H1 (cell line): ENCODE measurements at regions not wholly inside any gene's neighbourhood (a gene's known extent, or its start where the extent isn't known, plus 50 kb on each side); places are given as distances from the start of the nearest gene placed in this dataset.

Experiments used
- CTCF ChIA-PET: fragments of 300-600 bp; sonication (Branson Sonifier 250); formaldehyde crosslinking; loops from one replicate; lab custom pipeline; 2021; ENCODE audit not compliant: partially characterized antibody; lab: Charles Lee
- POLR2A ChIA-PET: fragments of 300-600 bp; sonication (Branson Sonifier 250); formaldehyde crosslinking; loops from one replicate; lab custom pipeline; 2021; ENCODE audit warnings: inconsistent platforms; ENCODE audit not compliant: partially characterized antibody; lab: Charles Lee
- DNase-seq, 2 experiments: peaks; one replicate each; pipeline versions ENCODE4 v3.0.0 to v3.0.0-alpha.2; 2010 to 2022; ENCODE audit warnings: low spot score in 2 of 2, low read depth in 1 of 2, mixed read lengths in 1 of 2
- FAIRE-seq: peaks from 2 replicates; lab custom pipeline; 2011; peaks lifted over from hg19 to GRCh38; lab: Jason Lieb, UNC
- H2AFZ ChIP-seq: 2 replicates; pipeline ENCODE4 v1.8.1; 2012; ENCODE audit warnings: low read length, inconsistent platforms
- H2AK5ac ChIP-seq: 2 replicates; pipeline ENCODE4 v1.6.1; 2013; ENCODE audit warnings: low read depth, low read length
- H2BK120ac ChIP-seq: replicated peaks from 2 replicates; pipeline ENCODE3; 2013; ENCODE audit warnings: low read depth, low read length, inconsistent platforms
- H2BK12ac ChIP-seq: 2 replicates; pipeline ENCODE4 v1.6.1; 2013; ENCODE audit warnings: low read depth, low read length
- H2BK15ac ChIP-seq: 2 replicates; pipeline ENCODE4 v1.6.1; 2013; ENCODE audit warnings: low read length
- H2BK20ac ChIP-seq: 2 replicates; pipeline ENCODE4 v1.6.1; 2013; ENCODE audit warnings: low read length
- H2BK5ac ChIP-seq: 2 replicates; pipeline ENCODE4 v1.6.1; 2013; ENCODE audit warnings: low read depth, low read length
- H3K14ac ChIP-seq: 2 replicates; pipeline ENCODE4 v1.6.1; 2013; ENCODE audit warnings: inconsistent platforms; ENCODE audit not compliant: insufficient read length
- H3K18ac ChIP-seq: 2 replicates; pipeline ENCODE4 v1.6.1; 2013; ENCODE audit warnings: low read length; ENCODE audit errors: extremely low read depth
- H3K23ac ChIP-seq: 2 replicates; pipeline ENCODE4 v1.6.1; 2013; ENCODE audit warnings: inconsistent platforms; ENCODE audit not compliant: insufficient read length
- H3K23me2 ChIP-seq: 2 replicates; pipeline ENCODE4 v1.6.1; 2013; ENCODE audit warnings: low read depth, low read length
- H3K27ac ChIP-seq: 2 replicates; pipeline ENCODE4 v1.6.1; 2011; ENCODE audit warnings: low read depth, low read length, inconsistent platforms
- H3K27me3 ChIP-seq, 4 experiments: replicated peaks in 1 of 4; 1 replicate in 1 of 4; 2 replicates in 3 of 4; pipeline versions ENCODE4 v1.6.1 to v1.8.1; 2011 to 2013; ENCODE audit warnings: low read length in 3 of 4, mild to moderate bottlenecking in 3 of 4, inconsistent platforms in 2 of 4, mixed read lengths in 2 of 4, moderate library complexity in 1 of 4; ENCODE audit not compliant: control insufficient read depth in 3 of 4, insufficient read depth in 3 of 4; ENCODE audit errors: extremely low read depth in 1 of 4
- H3K36me3 ChIP-seq, 4 experiments: 2 replicates each; pipeline versions ENCODE4 v1.6.1 to v1.8.1; 2011 to 2013; ENCODE audit warnings: mild to moderate bottlenecking in 4 of 4, low read length in 3 of 4, moderate library complexity in 2 of 4, control low read depth in 1 of 4, inconsistent platforms in 1 of 4; ENCODE audit not compliant: insufficient read depth in 4 of 4, control insufficient read depth in 2 of 4
- H3K4ac ChIP-seq: replicated peaks from 2 replicates; pipeline ENCODE3; 2013; ENCODE audit warnings: low read length, low read depth, mixed read lengths, inconsistent platforms; ENCODE audit not compliant: insufficient read length
- H3K4me1 ChIP-seq, 4 experiments: replicated peaks in 1 of 4; 1 replicate in 1 of 4; 2 replicates in 3 of 4; pipeline versions ENCODE4 v1.6.1 to v1.8.1; 2011 to 2013; ENCODE audit warnings: low read length in 3 of 4, inconsistent platforms in 2 of 4, mixed read lengths in 1 of 4; ENCODE audit not compliant: insufficient read depth in 4 of 4, control insufficient read depth in 3 of 4
- H3K4me2 ChIP-seq, 2 experiments: 2 replicates each; pipeline versions ENCODE4 v1.6.1 to v1.8.1; 2011 to 2013; ENCODE audit warnings: low read depth in 2 of 2, low read length in 2 of 2, control low read depth in 1 of 2, inconsistent platforms in 1 of 2, mild to moderate bottlenecking in 1 of 2; ENCODE audit not compliant: insufficient read depth in 1 of 2
- H3K4me3 ChIP-seq, 4 experiments: fragments of 200-600, 300-600 bp in 1 of 4; sonication (generic), shearing (Covaris generic), sonication (Bioruptor Twin) in 1 of 4; 2 replicates each; pipeline versions ENCODE4 v1.5.1 to v1.8.1; 2011 to 2016; ENCODE audit warnings: low read length in 4 of 4, low read depth in 3 of 4, control low read depth in 2 of 4, inconsistent platforms in 2 of 4, mild to moderate bottlenecking in 2 of 4, mixed read lengths in 1 of 4, moderate library complexity in 1 of 4; ENCODE audit not compliant: insufficient read depth in 2 of 4; ENCODE audit errors: extremely low read depth in 1 of 4
- H3K56ac ChIP-seq: replicated peaks from 2 replicates; pipeline ENCODE3; 2013; ENCODE audit warnings: low read depth, mild to moderate bottlenecking, mixed read lengths, low read length, inconsistent platforms; ENCODE audit not compliant: insufficient read length
- H3K79me1 ChIP-seq: 2 replicates; pipeline ENCODE4 v1.6.1; 2013; ENCODE audit warnings: low read depth, low read length, control low read depth
- H3K79me2 ChIP-seq, 2 experiments: 2 replicates each; pipeline versions ENCODE4 v1.6.1 to v1.8.1; 2012 to 2013; ENCODE audit warnings: low read length in 2 of 2, mild to moderate bottlenecking in 2 of 2, inconsistent platforms in 1 of 2; ENCODE audit not compliant: insufficient read depth in 2 of 2, control insufficient read depth in 1 of 2
- H3K9ac ChIP-seq, 4 experiments: replicated peaks in 1 of 4; 1 replicate in 1 of 4; 2 replicates in 3 of 4; pipeline versions ENCODE4 v1.6.1 to v1.8.1; 2011 to 2013; ENCODE audit warnings: low read depth in 3 of 4, low read length in 3 of 4, control low read depth in 2 of 4, mild to moderate bottlenecking in 2 of 4, moderate library complexity in 2 of 4, inconsistent platforms in 1 of 4; ENCODE audit errors: extremely low read depth in 1 of 4
- H3K9me3 ChIP-seq, 2 experiments: 2 replicates each; pipeline versions ENCODE4 v1.6.1 to v1.8.1; 2012 to 2013; ENCODE audit warnings: mild to moderate bottlenecking in 2 of 2, moderate library complexity in 2 of 2, control low read depth in 1 of 2, inconsistent platforms in 1 of 2, low read depth in 1 of 2, low read length in 1 of 2, mixed read lengths in 1 of 2; ENCODE audit not compliant: insufficient read depth in 2 of 2
- H4K20me1 ChIP-seq, 2 experiments: replicated peaks in 1 of 2; 2 replicates each; pipeline versions ENCODE3 to v1.8.1; 2011 to 2013; ENCODE audit warnings: inconsistent platforms in 2 of 2, low read length in 2 of 2, mild to moderate bottlenecking in 1 of 2; ENCODE audit not compliant: insufficient read depth in 2 of 2, control insufficient read depth in 1 of 2
- H4K5ac ChIP-seq: 2 replicates; pipeline ENCODE4 v1.6.1; 2013; ENCODE audit warnings: low read length, low read depth, mixed read lengths, inconsistent platforms; ENCODE audit not compliant: insufficient read length
- H4K8ac ChIP-seq: 2 replicates; pipeline ENCODE4 v1.8.0; 2013; ENCODE audit warnings: mild to moderate bottlenecking, moderate library complexity, low read length, inconsistent platforms; ENCODE audit not compliant: insufficient read depth; ENCODE audit errors: extremely low read depth
- H4K91ac ChIP-seq: replicated peaks from 2 replicates; pipeline ENCODE3; 2013; ENCODE audit warnings: low read length, mixed read lengths, inconsistent platforms; ENCODE audit not compliant: insufficient read length
- ASH2L ChIP-seq: fragments of 200-600, 300-600 bp; sonication (generic); IDR thresholded peaks from one replicate; pipeline ENCODE4 v1.7.1; 2017; ENCODE audit warnings: low read length
- BACH1 ChIP-seq: IDR thresholded peaks from 2 replicates; pipeline ENCODE4 v1.6.1; 2012; ENCODE audit warnings: low read length, improper control_type of control experiment
- CBX8 ChIP-seq: fragments of 300-800, 300-1000 bp; sonication (generic); IDR thresholded peaks from 2 replicates; pipeline ENCODE4 v1.7.1; 2016; ENCODE audit warnings: low read depth, low read length, borderline replicate concordance
- FOSL1 ChIP-seq: IDR thresholded peaks from 2 replicates; pipeline ENCODE4 v1.6.1; 2011; ENCODE audit warnings: mild to moderate bottlenecking, low read depth, low read length, moderate library complexity; ENCODE audit not compliant: insufficient read depth
- HDAC2 ChIP-seq, 2 experiments: fragments of 300-600 bp in 1 of 2; sonication (generic) in 1 of 2; IDR thresholded peaks; 2 replicates each; pipeline ENCODE4 v1.6.1; 2011 to 2012; ENCODE audit warnings: low read depth in 2 of 2, low read length in 2 of 2, mild to moderate bottlenecking in 2 of 2, moderate library complexity in 2 of 2, borderline replicate concordance in 1 of 2, inconsistent platforms in 1 of 2
- JUND ChIP-seq: IDR thresholded peaks from 2 replicates; pipeline ENCODE4 v1.6.1; 2011; ENCODE audit warnings: mild to moderate bottlenecking, improper control_type of control experiment, low read length
- KDM4A ChIP-seq: IDR thresholded peaks from one replicate; pipeline ENCODE4 v1.7.1; 2012; ENCODE audit warnings: low read depth, mild to moderate bottlenecking, moderate library complexity, low read length, inconsistent platforms; ENCODE audit not compliant: severe bottlenecking
- KDM5A ChIP-seq: fragments of 200-600 bp; IDR thresholded peaks from 2 replicates; pipeline ENCODE4 v1.7.1; 2012; ENCODE audit warnings: mild to moderate bottlenecking, low read length, inconsistent platforms, mixed read lengths
- MAX ChIP-seq: IDR thresholded peaks from 2 replicates; pipeline ENCODE4 v1.6.1; 2012; ENCODE audit warnings: inconsistent platforms
- SIX5 ChIP-seq: IDR thresholded peaks from 2 replicates; pipeline ENCODE4 v1.6.1; 2011; ENCODE audit warnings: mild to moderate bottlenecking, low read depth, low read length
- SRF ChIP-seq: IDR thresholded peaks from 2 replicates; pipeline ENCODE4 v1.6.1; 2011; ENCODE audit warnings: mild to moderate bottlenecking, low read depth, low read length, moderate library complexity
- SUZ12 ChIP-seq: fragments of 200-600 bp; sonication (generic); IDR thresholded peaks from 2 replicates; pipeline ENCODE4 v1.6.1; 2012; ENCODE audit warnings: mild to moderate bottlenecking, inconsistent platforms, low read length, moderate library complexity, mixed read lengths
- TCF12 ChIP-seq: IDR thresholded peaks from 2 replicates; pipeline ENCODE4 v1.6.1; 2011; ENCODE audit warnings: low read depth, mild to moderate bottlenecking, low read length
- WGBS, 2 experiments: shearing (Covaris generic) in 1 of 2; methylation state at CpG; one replicate each; pipeline versions ENCODE4 v1.1.6 to v1.1.7; 2013 to 2015; ENCODE audit warnings: low lambda C conversion rate in 2 of 2, mixed read lengths in 2 of 2, inconsistent platforms in 1 of 2, low coverage in 1 of 2, missing lambda C conversion rate in 1 of 2; ENCODE audit not compliant: insufficient replicate concordance in 2 of 2, insufficient coverage in 1 of 2, insufficient read length in 1 of 2; ENCODE audit errors: extremely low coverage in 1 of 2, missing lambda C conversion rate in 1 of 2; 5-methylcytosine and 5-hydroxymethylcytosine counted together

DNA sequence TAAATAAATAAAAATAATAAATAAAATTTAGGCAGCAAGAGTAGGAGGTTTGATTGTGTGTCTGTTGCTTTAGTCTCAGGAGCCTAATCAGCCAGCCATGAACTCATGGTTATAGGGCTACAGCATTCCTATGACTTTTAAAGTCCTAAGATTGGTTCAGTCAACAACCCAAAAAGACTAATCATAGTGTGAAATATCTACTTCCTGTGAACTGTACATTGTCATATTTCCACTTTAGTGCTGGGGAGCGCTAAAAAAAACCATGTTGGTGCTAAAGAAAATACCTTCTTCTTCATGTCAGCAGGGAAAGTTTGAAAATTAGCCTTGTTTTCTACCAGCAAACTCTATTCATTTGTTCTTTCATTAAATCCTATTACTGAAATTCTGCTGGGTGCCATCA lies 521.6 kb downstream of the RNF144A start:
- Histone ChIP-seq H3K4ac (no peak overlapping the region), H3K9ac (no peak overlapping the region)
- FAIRE-seq = no peak

More for the DNA sequence above, 521.6 kb downstream of the RNF144A start:
- ChIA-PET POLR2A (no interaction called here), CTCF (interaction anchor here (0.5 kb wide), 1 partner anchor 13 kb away, joined by 3 read pairs; no protein-coding TSS in a partner anchor)
- H3K79me2 ChIP-seq = no peaks in the 10 kb centered on the region
- H2BK15ac ChIP-seq = no peak overlapping the region
- no peak overlapping the region for H2AFZ ChIP-seq
- no peak overlapping the region for H3K18ac ChIP-seq
- H2AK5ac ChIP-seq = no peak overlapping the region
- H3K56ac ChIP-seq = no peak overlapping the region
- no peaks in the 10 kb centered on the region for H3K4me1 ChIP-seq
- no peak overlapping the region for H4K5ac ChIP-seq
- H4K91ac ChIP-seq = no peak overlapping the region
- no peak for TF ChIP-seq JUND
- no peak for TF ChIP-seq BACH1
- no peak for TF ChIP-seq SUZ12
- no peak for TF ChIP-seq TCF12
- no peak for TF ChIP-seq KDM4A
- no peak for TF ChIP-seq CBX8
- TF ChIP-seq SIX5 = no peak
- no peak for TF ChIP-seq MAX
- no peak for TF ChIP-seq KDM5A
- no peak for TF ChIP-seq ASH2L
- no peak for TF ChIP-seq SRF
- TF ChIP-seq FOSL1 = no peak
- no peak for TF ChIP-seq HDAC2 (IDR thresholded peaks at IDR 0.05; ENCODE audit: borderline replicate concordance in 1 of 2, low read depth in 2 of 2, low read length in 2 of 2)
- no peak overlapping the region for H2BK5ac ChIP-seq
- H2BK120ac ChIP-seq = no peak overlapping the region
- H3K4me2 ChIP-seq = no peak overlapping the region
- no peaks in the 10 kb centered on the region for H3K23me2 ChIP-seq
- no peak overlapping the region for H4K8ac ChIP-seq
- no peaks in the 10 kb centered on the region for H3K36me3 ChIP-seq
- no peaks in the 10 kb centered on the region for H4K20me1 ChIP-seq
- no peak overlapping the region for H2BK12ac ChIP-seq
- no peak overlapping the region for H2BK20ac ChIP-seq
- no peak overlapping the region for H3K14ac ChIP-seq
- H3K23ac ChIP-seq = no peak overlapping the region
- peaks cover 4 to 5% of the 10 kb centered on the region in 2 experiments; a peak in 3 of 4 replicates for H3K9me3 ChIP-seq
- no peak overlapping the region for H3K4me3 ChIP-seq
- H3K27me3 ChIP-seq = peaks cover 0 to 2% (median 0%) of the 10 kb centered on the region in 4 experiments; a peak in 2 of 7 replicates
- no peak for DNase-seq
- no peak overlapping the region for H3K27ac ChIP-seq
- 92% methylated on average over 1 of the region's 1 CpG; no CpG with 5 or more reads in 1 of the 2 experiments for WGBS, 2 experiments
- no peaks in the 10 kb centered on the region for H3K79me1 ChIP-seq
